Cardiac muscle cell (in vitro differentiated cells and primary cell): ENCODE measurements at regions not wholly inside any gene's neighbourhood (a gene's known extent, or its start where the extent isn't known, plus 50 kb on each side); places are given as distances from the start of the nearest gene placed in this dataset.
A peak's percentile ranks its signal among the peaks of the same experiment; 100 is the strongest.
"Not testable (repeated sequence)": the region's sequence is repeated elsewhere in the genome, so short reads cannot be mapped to it uniquely, and the experiment has no call there.

Source experiments
- DNase-seq, 2 donors: peaks; one replicate each; pipeline versions ENCODE4 v3.0.0 to v3.0.0-alpha.2; 2010 to 2017; ENCODE audit warnings: low read depth in 1 of 2, low spot score in 1 of 2
- H3K27ac ChIP-seq: fragments of 200-600 bp; sonication (generic); 2 replicates; pipeline ENCODE4 v1.5.1; 2016
- H3K27me3 ChIP-seq: fragments of 200-600 bp; sonication (generic); 2 replicates; pipeline ENCODE4 v1.6.0; 2016; ENCODE audit warnings: control low read depth
- H3K36me3 ChIP-seq: fragments of 200-600 bp; sonication (generic); 2 replicates; pipeline ENCODE4 v1.5.1; 2016; ENCODE audit warnings: control low read depth
- H3K4me1 ChIP-seq: fragments of 200-600 bp; sonication (generic); 2 replicates; pipeline ENCODE4 v1.8.1; 2017; ENCODE audit warnings: low read depth, mild to moderate bottlenecking, mixed run types
- H3K4me3 ChIP-seq: fragments of 200-600 bp; sonication (generic); 2 replicates; pipeline ENCODE4 v1.5.1; 2016; ENCODE audit warnings: mild to moderate bottlenecking
- H3K9me3 ChIP-seq: fragments of 200-600 bp; sonication (generic); 2 replicates; pipeline ENCODE4 v1.5.1; 2017; ENCODE audit warnings: low read depth, mild to moderate bottlenecking, control low read depth
- TF ChIP-seq, protein P1 (sequence below): IDR thresholded peaks from 2 replicates; pipeline ENCODE4 v1.5.1; 2012; ENCODE audit warnings: low read depth, mild to moderate bottlenecking, low read length

GRCh38 chr18:8522756-8523155, 86.5 kb upstream of the RAB12 start:
- no peaks in the 10 kb centered on the region for H3K36me3 ChIP-seq
- no peaks in the 10 kb centered on the region for H3K9me3 ChIP-seq
- H3K4me1 ChIP-seq = no peaks in the 10 kb centered on the region
- H3K4me3 ChIP-seq = no peak overlapping the region
- H3K27me3 ChIP-seq = no peaks in the 10 kb centered on the region
- TF ChIP-seq, protein P1, sequence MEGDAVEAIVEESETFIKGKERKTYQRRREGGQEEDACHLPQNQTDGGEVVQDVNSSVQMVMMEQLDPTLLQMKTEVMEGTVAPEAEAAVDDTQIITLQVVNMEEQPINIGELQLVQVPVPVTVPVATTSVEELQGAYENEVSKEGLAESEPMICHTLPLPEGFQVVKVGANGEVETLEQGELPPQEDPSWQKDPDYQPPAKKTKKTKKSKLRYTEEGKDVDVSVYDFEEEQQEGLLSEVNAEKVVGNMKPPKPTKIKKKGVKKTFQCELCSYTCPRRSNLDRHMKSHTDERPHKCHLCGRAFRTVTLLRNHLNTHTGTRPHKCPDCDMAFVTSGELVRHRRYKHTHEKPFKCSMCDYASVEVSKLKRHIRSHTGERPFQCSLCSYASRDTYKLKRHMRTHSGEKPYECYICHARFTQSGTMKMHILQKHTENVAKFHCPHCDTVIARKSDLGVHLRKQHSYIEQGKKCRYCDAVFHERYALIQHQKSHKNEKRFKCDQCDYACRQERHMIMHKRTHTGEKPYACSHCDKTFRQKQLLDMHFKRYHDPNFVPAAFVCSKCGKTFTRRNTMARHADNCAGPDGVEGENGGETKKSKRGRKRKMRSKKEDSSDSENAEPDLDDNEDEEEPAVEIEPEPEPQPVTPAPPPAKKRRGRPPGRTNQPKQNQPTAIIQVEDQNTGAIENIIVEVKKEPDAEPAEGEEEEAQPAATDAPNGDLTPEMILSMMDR = no peak
- DNase-seq = no peak
- no peak overlapping the region for H3K27ac ChIP-seq

- Histone ChIP-seq H3K27me3 (no peaks in the 10 kb centered on the region), H3K4me1 (no peaks in the 10 kb centered on the region), H3K9me3 (no peaks in the 10 kb centered on the region), H3K27ac (no peak overlapping the region), H3K36me3 (no peaks in the 10 kb centered on the region), H3K4me3 (no peak overlapping the region)
- TF ChIP-seq, protein P1 = peak; percentile 13
- peak in 1 of 2 donors; percentile 32 for DNase-seq
These were observed 83.5 kb upstream of the RAB12 start for GRCh38 chr18:8525692-8526091.

- Histone ChIP-seq H3K4me1 (no peaks in the 10 kb centered on the region), H3K4me3 (no peak overlapping the region), H3K27me3 (no peaks in the 10 kb centered on the region), H3K36me3 (no peaks in the 10 kb centered on the region), H3K9me3 (no peaks in the 10 kb centered on the region), H3K27ac (no peak overlapping the region)
- DNase-seq = no peak
- TF ChIP-seq, protein P1 = no peak
These were observed 82.9 kb upstream of the RAB12 start for GRCh38 chr18:8526332-8526731.

DNA sequence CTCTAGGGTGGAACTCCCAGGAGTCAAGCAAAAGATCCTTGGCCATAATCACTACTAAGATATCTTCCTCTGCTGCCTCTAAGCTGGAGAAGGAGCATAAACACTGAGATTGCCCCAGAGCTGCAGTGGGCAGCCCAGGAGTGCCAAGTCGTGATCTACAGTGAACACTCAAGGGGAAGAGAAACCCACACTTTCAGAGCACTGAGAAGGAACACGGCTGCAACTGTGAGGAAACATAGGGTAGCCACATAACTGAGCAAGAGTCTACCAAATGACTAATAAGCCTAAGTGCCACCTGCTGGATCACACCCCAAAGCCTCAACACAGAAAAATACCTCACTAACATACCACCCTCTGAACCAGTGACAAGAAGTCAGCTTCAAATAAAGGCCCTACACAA, 79.6 kb upstream of the RAB12 start:
- H3K4me1 ChIP-seq = no peaks in the 10 kb centered on the region
- no peaks in the 10 kb centered on the region for H3K9me3 ChIP-seq
- TF ChIP-seq, protein P1 = no peak
- no peaks in the 10 kb centered on the region for H3K27me3 ChIP-seq
- DNase-seq = no peak
- no peaks in the 10 kb centered on the region for H3K36me3 ChIP-seq
- H3K27ac ChIP-seq = no peak overlapping the region
- H3K4me3 ChIP-seq = no peak overlapping the region

DNA sequence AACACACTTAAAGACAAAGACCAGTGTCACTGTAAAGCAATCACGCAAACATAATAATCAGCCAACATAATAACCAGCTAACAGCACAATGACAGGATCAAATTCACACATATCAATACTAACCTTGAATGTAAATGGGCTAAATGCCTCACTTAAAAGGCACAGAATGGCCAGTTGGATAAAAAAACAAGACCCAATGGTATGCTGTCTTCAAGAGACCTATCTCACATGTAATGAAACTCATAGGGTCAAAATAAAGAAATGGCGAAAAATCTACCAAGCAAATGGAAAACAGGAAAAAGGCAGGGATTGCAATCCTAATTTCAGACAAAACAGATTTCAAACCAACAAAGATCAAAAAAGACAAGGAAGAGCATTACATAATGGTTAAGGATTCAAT, 78.2 kb upstream of the RAB12 start:
- H3K4me3 ChIP-seq, H3K27me3 ChIP-seq, H3K36me3 ChIP-seq, DNase-seq, H3K9me3 ChIP-seq, H3K27ac ChIP-seq, H3K4me1 ChIP-seq: not testable (repeated sequence)

GRCh38 chr18:8536231-8536630, 73.0 kb upstream of the RAB12 start:
- no peaks in the 10 kb centered on the region for H3K9me3 ChIP-seq
- no peaks in the 10 kb centered on the region for H3K36me3 ChIP-seq
- DNase-seq = no peak
- H3K4me1 ChIP-seq = no peaks in the 10 kb centered on the region
- H3K27me3 ChIP-seq = no peaks in the 10 kb centered on the region
- no peak overlapping the region for H3K27ac ChIP-seq
- TF ChIP-seq, protein P1 = no peak
- no peak overlapping the region for H3K4me3 ChIP-seq
